Suprapubic skin (tissue), 4 donors: ENCODE measurements at regions not wholly inside any gene's neighbourhood (a gene's known extent, or its start where the extent isn't known, plus 50 kb on each side); places are given as distances from the start of the nearest gene placed in this dataset.

Experiments used
- DNase-seq, 2 donors: peaks; one replicate each; pipeline ENCODE4 v3.0.0-alpha.2; 2019; ENCODE audit warnings: low spot score in 2 of 2
- H3K27ac ChIP-seq: fragments of 200-600 bp; sonication (generic); one replicate; pipeline ENCODE4 v1.5.1; 2019
- H3K27me3 ChIP-seq: fragments of 200-600 bp; sonication (generic); one replicate; pipeline ENCODE4 v1.5.1; 2019
- H3K36me3 ChIP-seq: fragments of 200-600 bp; sonication (generic); one replicate; pipeline ENCODE4 v1.5.1; 2019
- H3K4me1 ChIP-seq: fragments of 200-600 bp; sonication (generic); one replicate; pipeline ENCODE4 v1.5.1; 2019
- H3K4me3 ChIP-seq: fragments of 200-600 bp; sonication (generic); one replicate; pipeline ENCODE4 v1.5.1; 2019; ENCODE audit warnings: mild to moderate bottlenecking
- H3K9me3 ChIP-seq: fragments of 200-600 bp; sonication (generic); one replicate; pipeline ENCODE4 v1.5.1; 2019
- EP300 ChIP-seq: sonication (generic); formaldehyde crosslinking; IDR thresholded peaks from one replicate; pipeline ENCODE4 v1.6.1; 2017; ENCODE audit warnings: antibody characterized with exemption
- POLR2A ChIP-seq, 2 donors: fragments of 450-650 bp; IDR thresholded peaks; one replicate each; pipeline ENCODE4 v1.6.1; 2017; ENCODE audit warnings: antibody characterized with exemption in 2 of 2, mild to moderate bottlenecking in 2 of 2, moderate library complexity in 2 of 2
- POLR2AphosphoS5 ChIP-seq, 3 donors: sonication (generic); formaldehyde crosslinking; IDR thresholded peaks; one replicate each; pipeline ENCODE4 v1.6.1; 2017; ENCODE audit warnings: antibody characterized with exemption in 3 of 3
- WGBS: methylation state at CpG from one replicate; pipeline ENCODE4 v1.1.5; 2018; 5-methylcytosine and 5-hydroxymethylcytosine counted together
- TF ChIP-seq, protein P1 (sequence below), 2 donors: fragments of 200-600 bp in 1 of 2; fragments of 450-650 bp in 1 of 2; sonication (generic) in 1 of 2; IDR thresholded peaks; one replicate each; pipeline ENCODE4 v1.5.1; 2016 to 2019; ENCODE audit warnings: antibody characterized with exemption in 2 of 2, mild to moderate bottlenecking in 1 of 2, moderate library complexity in 1 of 2

DNA sequence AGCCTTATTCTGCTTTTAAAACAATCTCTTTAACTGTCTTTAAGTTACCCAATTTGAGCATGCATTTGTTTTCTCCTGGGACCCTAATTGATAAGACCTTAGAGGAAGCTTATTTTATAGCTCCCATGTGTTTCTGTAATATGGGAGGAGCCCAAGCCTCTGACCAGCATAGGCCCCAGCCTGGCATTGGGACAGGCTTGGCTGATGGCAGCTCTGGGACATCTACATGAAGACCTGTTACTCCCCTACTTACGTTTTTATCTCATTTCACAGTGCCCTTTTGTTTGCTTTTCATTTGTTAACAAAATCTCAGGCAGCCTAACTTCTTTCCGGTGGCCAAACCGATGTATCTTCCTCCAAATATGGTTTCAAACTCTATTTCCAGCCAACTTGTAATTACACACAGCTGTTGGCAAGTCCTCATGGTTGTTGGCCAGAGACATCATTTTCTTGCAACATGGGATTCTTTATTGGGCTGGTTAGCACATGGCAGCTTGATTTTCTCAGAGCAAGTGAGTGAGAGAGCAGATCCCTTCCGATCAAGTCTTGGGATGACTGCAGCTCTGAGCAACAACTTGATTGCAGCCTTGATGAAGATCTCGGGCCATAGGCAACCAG is 1117.5 kb downstream of the AACS start:
- Histone ChIP-seq H3K27me3 (no peaks in the 10 kb centered on the region), H3K4me1 (no peaks in the 10 kb centered on the region), H3K9me3 (no peaks in the 10 kb centered on the region), H3K4me3 (no peak overlapping the region), H3K27ac (no peak overlapping the region), H3K36me3 (no peaks in the 10 kb centered on the region)
- 55% methylated on average over 5 of the region's 5 CpGs for WGBS
- no peak for DNase-seq
- TF ChIP-seq, protein P1, sequence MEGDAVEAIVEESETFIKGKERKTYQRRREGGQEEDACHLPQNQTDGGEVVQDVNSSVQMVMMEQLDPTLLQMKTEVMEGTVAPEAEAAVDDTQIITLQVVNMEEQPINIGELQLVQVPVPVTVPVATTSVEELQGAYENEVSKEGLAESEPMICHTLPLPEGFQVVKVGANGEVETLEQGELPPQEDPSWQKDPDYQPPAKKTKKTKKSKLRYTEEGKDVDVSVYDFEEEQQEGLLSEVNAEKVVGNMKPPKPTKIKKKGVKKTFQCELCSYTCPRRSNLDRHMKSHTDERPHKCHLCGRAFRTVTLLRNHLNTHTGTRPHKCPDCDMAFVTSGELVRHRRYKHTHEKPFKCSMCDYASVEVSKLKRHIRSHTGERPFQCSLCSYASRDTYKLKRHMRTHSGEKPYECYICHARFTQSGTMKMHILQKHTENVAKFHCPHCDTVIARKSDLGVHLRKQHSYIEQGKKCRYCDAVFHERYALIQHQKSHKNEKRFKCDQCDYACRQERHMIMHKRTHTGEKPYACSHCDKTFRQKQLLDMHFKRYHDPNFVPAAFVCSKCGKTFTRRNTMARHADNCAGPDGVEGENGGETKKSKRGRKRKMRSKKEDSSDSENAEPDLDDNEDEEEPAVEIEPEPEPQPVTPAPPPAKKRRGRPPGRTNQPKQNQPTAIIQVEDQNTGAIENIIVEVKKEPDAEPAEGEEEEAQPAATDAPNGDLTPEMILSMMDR (IDR thresholded peaks at IDR 0.05) = no peak
- no peak for TF ChIP-seq POLR2A (IDR thresholded peaks at IDR 0.05)
- no peak for TF ChIP-seq EP300
- no peak for TF ChIP-seq POLR2AphosphoS5 (IDR thresholded peaks at IDR 0.05)

DNA sequence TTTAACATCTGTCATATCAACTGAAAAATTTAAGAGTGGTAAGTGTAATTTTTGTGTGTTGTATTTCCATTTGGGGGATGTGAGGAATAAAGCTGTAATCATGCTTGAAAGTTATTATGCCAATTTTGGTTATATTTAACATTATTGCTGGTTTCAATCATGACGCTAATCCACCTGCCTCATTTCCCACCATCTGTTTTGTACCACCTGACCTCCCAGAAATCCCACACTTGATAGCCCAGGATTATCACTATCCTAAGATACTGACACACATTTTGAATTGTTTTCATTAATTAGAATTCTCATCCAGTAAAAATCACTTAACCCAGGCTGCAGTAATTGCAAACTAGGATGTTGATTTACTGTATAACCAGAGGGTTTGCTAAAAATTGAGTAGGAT is 1119.8 kb downstream of the AACS start:
- DNase-seq = no peak
- Histone ChIP-seq H3K4me1 (no peaks in the 10 kb centered on the region), H3K4me3 (no peak overlapping the region), H3K27ac (no peak overlapping the region), H3K36me3 (no peaks in the 10 kb centered on the region), H3K9me3 (no peaks in the 10 kb centered on the region), H3K27me3 (no peaks in the 10 kb centered on the region)
- TF ChIP-seq EP300 (no peak), POLR2AphosphoS5 (IDR thresholded peaks at IDR 0.05) (no peak), POLR2A (IDR thresholded peaks at IDR 0.05) (no peak)
- TF ChIP-seq, protein P1 (IDR thresholded peaks at IDR 0.05) = no peak
- WGBS = 83% methylated on average over 1 of the region's 1 CpG

DNA sequence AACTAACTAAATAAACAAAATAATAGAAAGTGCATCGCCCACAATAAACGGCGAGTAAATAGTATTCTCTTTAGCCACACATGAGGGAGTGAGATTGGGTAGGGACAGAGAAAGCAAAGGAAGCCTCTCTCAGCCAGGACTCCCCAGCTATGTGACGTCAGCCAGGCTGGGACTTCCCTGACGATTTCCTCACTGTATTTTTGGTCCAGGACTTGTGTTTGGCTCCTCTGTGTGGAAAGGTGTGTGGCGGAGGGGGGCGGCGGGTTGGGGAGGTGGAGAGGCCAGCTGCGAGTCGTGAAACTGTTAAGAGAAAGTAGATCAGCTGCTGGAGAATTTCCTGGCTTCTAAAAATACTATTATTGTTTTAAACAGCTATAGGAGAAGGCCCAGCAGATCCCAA is 1124.6 kb downstream of the AACS start:
- Histone ChIP-seq H3K27me3 (peaks cover 14% of the 10 kb centered on the region), H3K9me3 (no peaks in the 10 kb centered on the region), H3K36me3 (no peaks in the 10 kb centered on the region), H3K27ac (no peak overlapping the region), H3K4me1 (peaks cover 3% of the 10 kb centered on the region), H3K4me3 (no peak overlapping the region)
- WGBS = 74% methylated on average over 10 of the region's 10 CpGs
- no peak for DNase-seq
- TF ChIP-seq, protein P1 (IDR thresholded peaks at IDR 0.05) = no peak
- TF ChIP-seq POLR2A (IDR thresholded peaks at IDR 0.05) (no peak), POLR2AphosphoS5 (IDR thresholded peaks at IDR 0.05) (no peak), EP300 (no peak)

DNA sequence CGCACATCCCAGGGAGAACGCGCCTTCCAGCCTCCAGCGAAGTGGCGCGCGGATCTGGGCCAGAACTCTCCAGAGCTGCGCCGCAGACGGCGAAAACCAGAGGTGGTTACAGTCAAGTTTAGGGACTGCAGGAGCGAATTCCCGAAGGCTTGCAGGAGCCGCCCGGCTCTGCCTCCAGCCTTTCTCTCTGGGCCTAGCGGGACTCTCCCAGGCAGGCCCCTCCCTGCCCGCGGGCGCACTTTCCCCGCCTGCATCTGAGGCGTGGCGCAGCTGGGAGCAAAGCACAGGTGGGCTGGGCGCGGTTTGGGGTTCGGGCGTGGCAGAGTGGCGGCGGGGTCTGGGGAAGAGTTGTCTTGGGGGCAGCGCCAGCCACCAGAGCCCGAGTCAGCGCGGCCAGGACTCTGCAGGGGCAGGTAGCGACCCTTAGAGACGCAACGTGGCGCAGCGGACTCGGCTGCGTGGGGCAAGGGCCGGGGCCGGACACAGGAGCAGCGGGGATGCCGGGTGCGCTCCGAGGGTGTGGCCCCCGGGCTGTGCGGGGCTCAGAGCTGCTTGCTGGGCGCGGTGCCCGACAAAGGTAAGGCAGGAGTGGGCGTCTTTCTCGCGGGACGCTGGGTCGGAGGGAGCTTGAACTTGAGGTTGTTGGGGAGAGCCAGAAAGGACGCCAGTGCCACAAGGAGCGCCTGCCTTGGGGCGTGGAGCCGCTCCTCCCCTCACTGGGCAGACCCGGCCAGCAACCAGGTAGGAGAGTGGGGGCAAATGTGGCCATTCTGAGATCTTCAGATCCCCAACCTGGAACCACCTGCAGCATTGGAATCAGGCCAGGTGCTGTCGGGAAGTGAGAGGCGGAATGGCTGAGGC is 1126.0 kb downstream of the AACS start:
- Histone ChIP-seq H3K27me3 (peaks cover 14% of the 10 kb centered on the region), H3K36me3 (no peaks in the 10 kb centered on the region), H3K4me1 (peaks cover 3% of the 10 kb centered on the region), H3K4me3 (peak overlapping the region; percentile 8), H3K27ac (no peak overlapping the region), H3K9me3 (no peaks in the 10 kb centered on the region)
- DNase-seq = no peak
- 15% methylated on average over 11 of the region's 62 CpGs for WGBS
- no peak for TF ChIP-seq EP300
- no peak for TF ChIP-seq POLR2AphosphoS5 (IDR thresholded peaks at IDR 0.05)
- TF ChIP-seq, protein P1 (IDR thresholded peaks at IDR 0.05) = no peak
- TF ChIP-seq POLR2A (IDR thresholded peaks at IDR 0.05) = no peak

DNA sequence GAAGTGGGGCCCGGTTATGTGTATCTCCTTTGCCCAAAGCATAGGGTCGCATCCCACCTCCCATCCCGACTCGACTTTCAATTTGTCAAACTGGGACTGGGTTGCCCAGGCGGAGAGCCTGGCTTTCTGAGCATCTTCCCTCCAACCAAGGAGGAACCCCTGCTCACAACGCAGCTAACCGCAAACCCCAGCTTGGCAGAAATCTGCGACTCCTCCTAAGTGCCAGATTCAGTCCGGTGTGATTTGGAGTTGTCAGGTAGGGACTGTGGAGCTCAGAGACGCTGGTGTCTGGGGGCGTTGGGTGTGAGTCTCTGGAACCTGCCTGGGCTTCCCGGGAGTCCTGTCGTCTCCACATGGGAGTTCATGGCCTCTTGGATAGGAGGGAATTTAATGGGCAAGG is 1126.7 kb downstream of the AACS start:
- no peak overlapping the region for H3K27ac ChIP-seq
- DNase-seq = no peak
- no peak for TF ChIP-seq POLR2AphosphoS5 (IDR thresholded peaks at IDR 0.05)
- no peaks in the 10 kb centered on the region for H3K36me3 ChIP-seq
- H3K9me3 ChIP-seq = no peaks in the 10 kb centered on the region
- peaks cover 3% of the 10 kb centered on the region for H3K4me1 ChIP-seq
- 82% methylated on average over 5 of the region's 13 CpGs for WGBS
- H3K27me3 ChIP-seq = peaks cover 14% of the 10 kb centered on the region
- no peak overlapping the region for H3K4me3 ChIP-seq
